ENCODE measurements at regions not wholly inside any gene's neighbourhood (a gene's known extent, or its start where the extent isn't known, plus 50 kb on each side); places are given as distances from the start of the nearest gene placed in this dataset.

- no peak for DNase-seq
Observed at GRCh38 chr4:13316354-13316753, 167.8 kb downstream of the RAB28 start.

GRCh38 chr4:13313856-13314255 is 170.3 kb downstream of the RAB28 start:
- no peak for DNase-seq

GRCh38 chr4:13312264-13312663 is 171.9 kb downstream of the RAB28 start:
- no peak for DNase-seq

GRCh38 chr4:13309751-13310150 is 174.4 kb downstream of the RAB28 start:
- DNase-seq: no peak

GRCh38 chr4:13306356-13306755 is 177.8 kb downstream of the RAB28 start:
- DNase-seq: no peak

- DNase-seq: no peak
Observed at GRCh38 chr4:13302876-13303275, 181.3 kb downstream of the RAB28 start.

- DNase-seq: no peak
Observed at GRCh38 chr4:13299343-13299742, 184.8 kb downstream of the RAB28 start.

GRCh38 chr4:13298655-13299054 is 185.5 kb downstream of the RAB28 start:
- no peak for DNase-seq

- no peak for DNase-seq
Observed at GRCh38 chr4:13296986-13297385, 187.2 kb downstream of the RAB28 start.

- no peak for DNase-seq
Observed at GRCh38 chr4:13294961-13295605, 189.1 kb downstream of the RAB28 start.

GRCh38 chr4:13292372-13292771 is 191.8 kb downstream of the RAB28 start:
- DNase-seq: no peak

GRCh38 chr4:13289391-13289790 is 194.7 kb downstream of the RAB28 start:
- DNase-seq: no peak

GRCh38 chr4:13285336-13285735 is 198.8 kb downstream of the RAB28 start:
- DNase-seq: no peak

- DNase-seq: no peak
Observed at GRCh38 chr4:13284932-13285331, 199.2 kb downstream of the RAB28 start.

- no peak for DNase-seq
Observed at GRCh38 chr4:13276357-13276756, 207.8 kb downstream of the RAB28 start.

GRCh38 chr4:13268703-13269102 is 215.4 kb downstream of the RAB28 start:
- no peak for DNase-seq

GRCh38 chr4:13268165-13268564 is 216.0 kb downstream of the RAB28 start:
- DNase-seq: no peak

GRCh38 chr4:13267091-13267490 is 217.0 kb downstream of the RAB28 start:
- no peak for DNase-seq

- no peak for DNase-seq
Observed at GRCh38 chr4:13266687-13267086, 217.5 kb downstream of the RAB28 start.

GRCh38 chr4:13263967-13264525 is 220.1 kb downstream of the RAB28 start:
- no peak for DNase-seq

GRCh38 chr4:13262816-13263215 is 221.3 kb downstream of the RAB28 start:
- DNase-seq: no peak

GRCh38 chr4:13261486-13262257 is 222.5 kb downstream of the RAB28 start:
- DNase-seq: no peak

- no peak for DNase-seq
Observed at GRCh38 chr4:13260513-13260912, 223.6 kb downstream of the RAB28 start.

- no peak for DNase-seq
Observed at GRCh38 chr4:13250263-13250662, 233.9 kb downstream of the RAB28 start.
